GM10847 (cell line): ENCODE measurements at regions not wholly inside any gene's neighbourhood (a gene's known extent, or its start where the extent isn't known, plus 50 kb on each side); places are given as distances from the start of the nearest gene placed in this dataset.

ENCODE experiments used
- POLR2A ChIP-seq: IDR thresholded peaks from 2 replicates; pipeline ENCODE4 v1.6.1; 2011; ENCODE audit not compliant: insufficient read length; ENCODE audit errors: extremely low read depth

DNA sequence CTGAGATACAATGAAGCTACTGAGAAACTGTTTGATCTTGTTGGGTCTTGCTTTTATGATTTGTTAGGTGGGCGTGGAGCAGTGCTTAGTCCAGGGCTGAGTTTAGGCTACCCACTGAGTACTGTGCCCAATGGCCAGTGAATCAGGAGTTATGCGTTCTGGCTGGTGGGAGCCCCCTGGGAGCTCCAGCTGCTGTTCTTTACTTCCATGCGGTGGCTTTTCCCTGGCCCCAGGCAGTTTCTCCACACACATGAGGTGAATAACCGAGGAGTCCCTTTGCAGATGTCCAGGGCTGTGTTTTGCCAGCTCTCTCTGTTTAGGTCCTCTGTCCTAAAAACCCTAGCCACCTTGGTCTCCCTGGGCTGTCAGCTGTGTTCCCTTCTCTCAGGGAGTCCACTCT, 106.5 kb downstream of the KLF13 start:
- TF ChIP-seq POLR2A, result no peak

DNA sequence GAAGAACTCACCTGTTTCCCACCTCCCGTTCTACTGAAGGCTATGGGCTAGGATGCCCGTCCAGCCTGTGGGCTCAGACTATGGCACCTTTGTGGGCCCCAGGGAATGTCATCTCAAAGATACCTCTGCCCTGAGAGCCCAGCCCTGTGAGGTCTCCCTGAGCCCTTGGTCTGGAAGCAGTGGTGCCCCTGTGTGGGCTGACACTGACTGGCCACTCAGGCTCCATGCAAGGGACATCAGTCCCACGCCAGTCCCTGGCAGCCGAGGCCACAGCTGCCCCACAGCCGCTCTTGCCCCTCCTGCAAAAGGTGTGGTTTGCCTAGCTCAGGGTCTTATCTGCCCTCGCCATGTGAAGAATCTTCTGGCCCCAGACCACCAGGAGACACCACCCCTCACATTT, 106.9 kb downstream of the KLF13 start:
- no peak for TF ChIP-seq POLR2A

DNA sequence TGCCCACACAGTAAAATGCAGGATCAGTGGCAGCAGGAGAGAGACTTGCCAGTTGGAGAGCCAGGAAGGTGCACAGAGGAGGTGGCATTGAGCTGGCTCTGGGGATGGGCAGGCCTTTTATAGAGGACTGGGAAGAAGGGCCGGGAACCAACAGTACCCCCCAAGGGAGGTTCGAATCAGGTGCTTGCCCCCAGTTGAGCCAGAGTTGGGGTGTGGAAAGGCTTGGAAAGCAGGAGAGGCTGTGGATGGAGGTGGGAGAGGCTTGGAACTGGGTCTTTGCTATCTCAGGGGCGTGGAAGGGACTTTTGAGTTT, 107.6 kb downstream of the KLF13 start:
- no peak for TF ChIP-seq POLR2A

DNA sequence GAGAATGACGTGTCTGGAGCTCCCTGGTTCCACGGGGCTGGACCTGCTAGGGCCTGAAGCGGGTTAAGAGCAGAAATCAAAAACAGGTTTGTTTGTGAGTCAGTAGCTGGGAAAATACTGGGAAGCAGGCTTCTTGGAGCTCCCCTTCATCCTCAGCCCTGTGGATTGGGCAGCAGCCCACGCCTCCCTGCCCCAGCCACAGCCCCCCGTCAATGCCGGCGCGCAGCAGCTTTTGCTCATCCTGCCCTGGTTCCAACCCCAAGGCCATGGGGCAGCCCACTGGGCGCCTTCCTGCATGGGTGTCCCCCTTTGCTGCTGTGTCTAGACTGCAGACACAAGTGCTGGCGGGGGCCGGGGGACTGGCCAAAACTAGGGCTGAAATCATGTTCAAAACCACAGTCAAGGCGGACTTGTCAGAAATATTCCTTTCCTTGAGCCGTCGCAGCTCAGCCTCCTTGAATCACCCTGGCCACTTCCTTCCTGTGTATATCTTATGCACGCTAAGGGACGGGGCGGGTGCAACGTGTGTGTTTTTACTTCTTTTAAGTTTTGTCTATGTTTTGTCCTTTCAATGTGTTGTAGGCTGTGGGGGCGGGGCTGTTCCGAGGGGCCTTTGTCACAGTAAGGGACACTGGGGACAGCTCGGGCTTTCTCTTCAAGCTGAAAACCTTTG, 108.1 kb downstream of the KLF13 start:
- peak; percentile 23 for TF ChIP-seq POLR2A

DNA sequence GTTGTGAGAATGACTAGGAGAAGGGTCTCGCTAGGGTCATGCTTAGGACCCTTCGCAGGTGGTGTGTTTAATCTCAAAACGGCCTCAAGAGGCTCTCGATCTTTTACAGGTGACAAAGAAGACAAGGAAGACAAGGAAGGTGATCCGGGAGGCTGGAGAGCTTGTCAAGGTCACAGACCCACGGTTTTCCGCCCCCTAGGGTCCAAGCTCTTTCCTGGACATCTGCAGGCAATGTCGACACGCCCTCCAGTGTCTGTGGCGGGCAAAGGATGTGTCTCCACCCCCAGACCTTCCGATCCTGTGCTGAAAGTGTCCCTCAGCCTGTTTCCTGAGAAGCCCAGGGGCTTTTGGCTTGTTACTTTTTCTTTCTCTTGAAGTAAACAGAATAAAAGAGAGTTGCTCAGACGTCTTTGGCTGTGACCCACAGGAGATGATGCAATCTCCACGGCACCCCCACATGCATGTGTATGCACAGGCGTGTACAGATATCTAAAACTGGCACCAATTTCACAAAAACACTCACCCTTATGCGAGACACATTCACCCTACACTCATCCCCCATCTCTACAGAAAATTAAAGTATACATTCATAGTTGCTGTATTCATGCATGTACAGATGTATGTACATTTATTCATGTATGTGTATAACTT, 108.8 kb downstream of the KLF13 start:
- peak; percentile 14 for TF ChIP-seq POLR2A

DNA sequence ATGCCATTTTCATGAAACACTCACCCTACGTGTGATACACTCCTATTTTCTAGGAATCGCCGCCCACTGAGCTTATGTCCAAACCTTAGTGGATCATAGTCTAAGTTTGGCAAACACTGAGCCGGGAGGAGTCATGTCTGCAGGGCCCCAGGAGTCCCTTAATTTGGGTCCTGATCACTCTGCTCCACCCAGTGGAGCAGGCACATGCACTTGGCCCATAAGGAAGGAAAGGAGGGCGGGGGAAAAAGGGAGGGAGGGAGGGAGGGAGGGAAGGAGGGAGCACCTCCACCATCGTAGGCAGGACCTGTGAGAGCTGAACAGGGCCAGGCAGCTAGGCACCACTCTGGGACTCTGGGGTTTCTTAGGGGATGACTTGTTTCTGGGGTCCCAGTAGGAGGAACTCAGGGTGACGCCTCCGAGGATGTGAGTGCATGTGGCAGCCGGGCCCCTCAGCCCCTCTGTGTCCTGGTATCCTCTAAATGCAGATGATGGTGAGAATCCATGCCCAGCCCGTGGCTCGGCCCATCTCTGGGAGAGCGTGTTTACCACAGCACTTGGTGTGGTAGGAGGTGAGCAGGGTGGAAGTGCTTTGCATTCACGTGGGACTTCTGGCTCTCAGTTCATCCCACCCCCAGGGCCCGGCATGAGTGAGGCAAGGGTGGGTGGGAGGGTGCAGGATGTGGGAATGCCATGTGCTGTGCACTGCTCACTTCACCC, 109.4 kb downstream of the KLF13 start:
- TF ChIP-seq POLR2A, result no peak

DNA sequence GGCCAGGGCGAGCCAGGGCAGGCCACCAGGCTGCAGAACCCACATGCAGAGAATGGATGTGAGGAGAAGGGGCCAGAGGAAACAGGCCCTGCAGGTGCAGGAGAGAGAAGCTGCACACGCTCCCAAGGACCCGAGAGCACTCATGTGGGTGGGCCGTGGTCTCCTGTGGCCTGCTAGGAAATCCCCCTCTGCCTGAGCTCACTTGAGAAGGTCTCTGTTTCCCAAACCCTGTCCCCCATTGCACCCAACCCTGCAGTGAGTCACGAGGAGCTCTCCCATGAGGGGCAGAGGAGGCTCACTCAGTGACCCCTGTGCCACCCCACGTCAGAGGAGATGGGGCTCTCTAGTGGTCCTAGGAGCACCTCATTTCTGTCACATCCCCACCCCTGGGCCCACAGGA, 111.1 kb downstream of the KLF13 start:
- TF ChIP-seq POLR2A, result no peak

DNA sequence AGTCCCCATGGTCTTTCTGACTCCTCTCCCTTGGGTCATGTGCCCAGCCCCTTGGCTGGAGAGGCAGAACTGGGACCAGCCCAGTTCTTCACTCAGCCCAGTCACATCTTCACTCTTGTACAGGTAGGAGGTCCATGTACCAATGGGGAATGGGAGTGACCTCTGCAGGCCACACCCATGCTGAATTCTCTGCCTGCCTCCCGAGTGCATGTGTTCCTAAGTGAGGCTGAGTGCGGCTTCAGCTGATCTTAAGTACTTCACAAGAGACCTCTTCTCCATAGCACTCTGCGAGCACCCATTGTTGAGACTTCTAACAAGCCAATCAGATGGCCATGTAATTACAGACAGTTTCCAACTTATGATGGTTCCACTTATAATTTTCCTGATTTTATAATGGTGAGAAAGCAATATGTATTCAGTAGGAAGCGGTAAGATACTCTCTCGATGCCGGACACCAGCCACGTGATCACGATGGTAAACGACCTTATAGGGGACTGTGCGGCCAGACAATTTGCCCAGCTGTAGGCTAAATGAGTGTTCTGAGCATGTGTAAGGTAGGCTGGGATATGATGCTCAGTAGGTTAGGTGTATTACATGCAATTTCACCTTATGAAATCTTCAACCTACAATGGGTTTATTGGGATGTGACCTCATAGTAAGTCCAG, 112.1 kb downstream of the KLF13 start:
- TF ChIP-seq POLR2A, result no peak

DNA sequence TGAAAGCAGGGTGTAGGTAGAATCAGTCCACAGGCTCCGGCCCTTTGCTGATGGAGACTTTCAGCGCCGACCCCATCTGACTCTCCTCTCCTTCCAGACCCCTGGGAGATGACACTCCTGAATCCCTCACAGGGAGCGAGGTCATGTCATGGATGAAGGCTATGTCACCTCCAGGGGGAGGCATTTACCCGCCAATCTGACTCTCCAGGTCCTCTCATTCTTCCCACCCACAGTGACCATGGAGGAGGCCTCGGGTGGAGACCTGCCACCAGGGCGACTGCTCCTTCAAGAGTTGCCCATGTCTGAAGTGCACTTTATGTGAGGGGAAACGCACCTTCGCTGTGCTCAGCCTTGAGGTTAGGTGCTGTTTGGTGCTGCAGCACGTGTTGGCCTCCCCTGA, 112.7 kb downstream of the KLF13 start:
- no peak for TF ChIP-seq POLR2A

DNA sequence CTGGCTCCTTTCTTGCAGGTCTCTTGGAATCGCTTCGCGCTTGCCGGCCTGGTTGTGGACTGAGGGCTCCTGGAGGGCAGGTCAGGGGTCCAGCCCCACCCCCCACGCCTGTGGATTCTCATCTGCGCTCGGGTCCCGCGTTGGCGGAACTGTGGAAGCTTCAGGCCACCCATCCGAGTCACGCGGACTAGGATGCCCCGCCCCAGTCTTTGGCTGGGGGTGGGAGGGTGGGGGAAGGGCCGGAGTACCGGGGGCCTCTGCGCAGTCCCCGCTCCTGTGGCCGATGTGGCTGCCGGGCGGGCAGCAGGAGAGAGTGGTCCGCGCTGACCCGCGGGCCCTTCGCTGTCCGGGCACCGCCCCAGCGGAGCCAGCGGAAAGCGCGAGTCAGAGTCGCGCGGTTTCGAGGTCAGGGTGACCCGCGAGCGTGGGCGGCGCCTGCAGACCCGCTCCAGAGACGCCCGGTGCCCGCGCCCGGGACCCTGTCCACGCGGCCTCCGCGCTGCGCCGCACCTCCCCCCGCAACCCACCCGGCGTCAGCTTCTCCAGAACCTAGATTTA, 114.2 kb downstream of the KLF13 start:
- TF ChIP-seq POLR2A, result peak; percentile 16

DNA sequence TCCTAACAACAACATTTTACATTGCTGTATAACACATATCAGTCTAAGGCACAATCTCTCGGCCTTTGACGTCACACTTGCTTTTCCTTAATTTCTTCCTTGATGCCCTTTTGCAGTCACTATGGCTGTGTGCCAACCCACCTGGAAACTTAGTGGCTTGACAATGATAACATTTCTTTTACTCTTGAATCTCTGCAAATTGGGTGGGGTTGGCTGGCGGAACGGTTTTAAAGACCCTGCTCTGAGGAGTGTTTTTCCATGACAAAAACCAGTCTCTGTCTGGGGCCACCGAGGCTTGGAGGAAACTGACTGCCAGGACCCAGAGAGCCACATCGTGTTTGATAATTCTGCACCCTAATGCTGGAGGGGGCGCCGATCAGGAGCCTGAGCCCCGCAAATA, 115.6 kb downstream of the KLF13 start:
- TF ChIP-seq POLR2A, result no peak

DNA sequence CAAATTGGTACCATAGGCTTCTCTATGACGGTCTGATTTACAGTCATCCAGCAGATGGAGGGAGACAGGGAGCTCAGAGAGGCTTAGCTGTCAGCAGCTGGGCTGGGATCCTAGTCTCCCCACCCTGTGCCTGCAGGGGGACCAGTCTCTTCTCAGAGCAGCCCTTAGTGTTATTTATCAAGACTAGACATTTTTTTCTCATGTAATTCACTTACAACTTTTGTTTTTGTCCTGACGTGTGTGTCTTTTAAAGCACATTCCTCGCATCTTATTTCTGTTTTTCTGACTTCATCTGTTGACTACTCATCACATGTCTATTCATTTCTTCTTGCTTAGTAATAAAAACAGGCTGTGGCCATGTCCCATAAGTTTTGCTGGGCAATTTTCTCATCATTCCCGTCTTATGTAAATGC, 116.1 kb downstream of the KLF13 start:
- no peak for TF ChIP-seq POLR2A

DNA sequence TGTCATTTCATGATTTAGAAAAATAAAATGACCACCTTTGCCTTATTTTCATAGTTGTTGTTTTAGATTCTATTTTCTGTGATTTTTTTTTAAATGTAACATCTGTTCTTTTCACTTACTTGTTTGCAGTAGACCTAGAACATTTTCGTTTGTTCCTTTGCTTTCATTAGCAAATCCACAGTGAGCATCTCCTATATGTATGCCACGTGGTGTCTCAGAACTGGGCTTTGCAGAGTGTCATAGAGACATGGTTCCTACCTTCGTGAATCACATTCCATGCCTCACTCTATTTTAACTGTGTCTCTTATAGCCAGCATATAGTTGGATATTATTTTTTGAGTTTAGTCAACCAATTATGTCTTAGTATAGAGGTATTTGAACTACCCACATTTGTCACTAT, 118.2 kb downstream of the KLF13 start:
- no peak for TF ChIP-seq POLR2A

DNA sequence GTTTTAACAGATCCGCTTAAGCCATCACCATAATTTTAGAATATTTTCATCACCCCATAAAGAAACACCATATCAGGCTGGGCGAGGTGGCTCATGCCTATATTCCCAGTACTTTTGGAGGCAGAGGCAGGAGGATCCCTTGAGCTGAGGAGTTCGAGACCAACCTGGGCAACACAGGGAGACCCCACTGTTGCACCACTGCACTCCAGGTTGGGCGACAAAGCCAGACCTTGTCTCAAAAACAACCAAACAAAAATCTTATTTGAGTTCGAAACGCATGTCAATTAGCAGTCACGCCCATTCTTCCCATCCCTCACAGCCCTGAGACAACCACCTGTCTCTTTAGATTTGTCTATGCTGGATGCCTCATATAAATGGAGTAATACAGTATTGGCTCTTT, 119.9 kb downstream of the KLF13 start:
- no peak for TF ChIP-seq POLR2A

DNA sequence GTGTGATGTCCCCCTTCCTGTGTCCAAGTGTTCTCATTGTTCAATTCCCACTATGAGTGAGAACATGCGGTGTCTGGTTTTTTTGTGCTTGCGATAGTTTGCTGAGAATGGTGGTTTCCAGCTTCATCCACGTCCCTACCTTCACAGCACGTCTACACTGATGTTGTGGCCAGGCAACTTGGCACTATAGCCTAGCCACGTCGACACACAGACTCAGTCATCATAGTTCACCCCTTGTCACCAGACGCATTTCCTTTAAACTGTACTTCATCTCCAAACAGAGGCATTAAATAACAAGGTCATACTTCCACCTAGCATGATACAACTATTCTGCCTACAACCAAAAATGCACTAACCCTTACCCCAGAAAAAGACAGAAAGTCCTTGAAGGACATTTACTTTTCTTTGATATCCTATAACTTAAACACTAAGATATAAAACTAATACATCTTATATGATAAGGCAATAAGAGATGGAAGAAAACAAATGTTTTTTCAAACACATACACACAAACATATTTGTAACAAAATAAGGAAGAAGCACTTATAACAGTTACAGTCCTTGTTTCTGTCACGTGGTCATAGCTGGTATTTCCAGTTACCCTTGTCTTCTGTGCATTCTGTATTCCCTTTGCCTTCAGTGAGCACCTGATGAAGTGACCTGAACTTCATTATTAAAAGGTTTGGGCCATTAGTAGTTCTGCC, 121.4 kb downstream of the KLF13 start:
- TF ChIP-seq POLR2A, result no peak
